ENCODE measurements at regions not wholly inside any gene's neighbourhood (a gene's known extent, or its start where the extent isn't known, plus 50 kb on each side); places are given as distances from the start of the nearest gene placed in this dataset.
"Not testable (repeated sequence)": the region's sequence is repeated elsewhere in the genome, so short reads cannot be mapped to it uniquely, and the experiment has no call there.

DNA sequence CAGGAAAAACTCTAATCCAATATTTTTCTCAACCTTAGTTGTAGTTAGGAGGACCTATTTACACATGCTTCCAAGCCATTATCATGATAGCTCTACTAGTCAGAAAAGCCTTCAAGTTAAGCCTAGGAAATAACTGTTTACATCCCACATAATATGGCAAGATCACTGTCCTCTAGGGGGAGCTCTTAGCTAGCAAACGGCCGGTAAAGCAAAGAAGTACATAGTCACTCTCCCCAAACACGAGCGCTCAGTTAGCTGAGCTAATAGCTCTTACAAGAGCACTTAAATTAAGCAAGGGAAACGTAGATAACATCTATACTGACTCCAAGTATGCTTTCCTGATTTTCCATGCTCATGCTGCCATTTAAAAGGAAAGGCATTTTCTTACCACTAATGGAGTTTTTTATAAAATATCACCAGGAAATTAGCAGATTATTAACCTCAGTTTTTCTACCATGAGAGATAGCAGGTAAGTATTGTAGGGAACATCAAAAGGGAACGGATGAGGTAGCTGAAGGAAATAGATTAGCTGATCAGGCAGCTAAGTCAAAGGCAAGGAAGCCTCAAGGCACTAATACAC lies 100.6 kb upstream of the PABPC3 start:
- DNase-seq (ENCODE audit: low spot score) = no peak

DNA sequence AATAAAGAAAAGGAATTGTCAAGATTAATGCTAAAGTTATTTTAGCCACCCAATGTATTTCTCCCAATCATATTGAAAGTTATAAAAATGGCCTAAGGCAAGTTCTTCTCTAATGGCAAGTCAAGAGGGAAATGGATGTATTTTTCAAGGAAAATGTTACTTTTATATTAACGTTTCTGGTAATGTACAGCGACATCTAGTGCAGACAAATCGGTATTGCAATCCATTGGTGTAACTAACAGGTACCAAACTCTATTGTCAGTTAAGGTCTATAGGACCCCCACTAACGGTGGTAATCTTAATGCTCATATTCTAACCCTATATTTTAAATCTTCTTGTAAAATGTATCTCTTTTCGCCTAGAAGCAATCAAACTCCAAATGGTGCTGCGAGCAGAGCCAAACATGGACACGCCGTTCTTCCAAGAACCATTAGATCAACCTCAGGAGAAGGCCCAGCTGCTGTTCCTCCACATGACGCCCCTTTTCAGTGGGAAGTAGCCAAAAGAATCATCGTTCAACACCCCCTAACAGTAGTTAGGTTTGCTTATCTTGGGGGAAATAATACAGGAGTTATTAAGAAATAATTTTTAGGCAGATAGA lies 98.5 kb upstream of the PABPC3 start:
- DNase-seq (ENCODE audit: low spot score) = no peak

DNA sequence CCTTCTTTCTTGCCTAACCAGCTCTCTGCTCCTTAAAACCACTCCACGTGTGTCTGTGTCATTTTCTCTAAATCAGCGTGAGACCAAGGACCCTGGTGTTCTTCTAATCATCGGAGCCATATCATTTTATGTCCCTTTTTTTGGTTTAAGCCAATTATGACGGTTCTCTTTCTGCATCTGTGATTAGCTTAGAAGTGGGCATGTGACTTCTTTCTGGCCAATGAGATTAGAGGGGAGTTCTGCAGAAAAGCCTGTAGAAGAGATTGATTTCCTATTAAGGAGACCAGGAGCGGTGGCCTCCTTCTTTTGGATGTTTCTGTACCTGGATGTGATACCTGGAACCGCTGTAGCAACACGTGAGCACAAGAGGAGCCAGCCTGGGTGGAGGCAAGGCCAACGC lies 97.5 kb upstream of the PABPC3 start:
- no peak for DNase-seq (ENCODE audit: low spot score)

DNA sequence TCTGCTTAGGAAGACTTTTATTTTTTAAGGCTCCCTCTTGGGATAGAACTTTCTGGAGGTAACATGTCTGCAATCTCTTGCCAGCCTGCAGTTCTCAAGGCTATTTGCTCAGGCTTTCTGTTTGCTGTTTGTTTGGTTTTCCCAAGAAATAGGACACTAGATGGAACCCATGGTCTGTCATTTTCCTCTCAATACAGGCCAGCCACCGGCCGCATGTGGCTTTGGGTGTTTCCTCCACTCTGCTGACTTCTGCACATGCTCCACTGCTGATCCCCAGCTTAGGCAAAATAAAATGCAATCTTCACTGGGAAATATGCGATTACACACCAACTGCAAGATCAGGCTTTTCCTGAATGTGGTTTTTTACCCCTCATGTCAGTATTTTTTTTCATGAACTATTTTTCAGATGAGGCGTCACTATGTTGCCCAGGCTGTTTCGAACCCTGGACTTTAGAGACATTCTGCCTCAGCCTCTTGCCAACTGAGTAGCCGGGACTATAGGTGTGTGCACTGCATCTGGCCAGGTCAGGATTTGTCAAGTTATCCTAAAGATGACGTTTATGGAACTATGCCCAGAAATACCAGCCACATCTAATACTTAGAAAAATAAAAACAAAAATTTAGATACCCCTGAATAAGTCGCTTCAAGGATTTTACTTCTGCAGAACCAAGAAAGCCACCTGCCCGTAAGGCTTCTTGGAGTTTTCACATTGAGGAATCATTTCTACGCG lies 94.3 kb upstream of the PABPC3 start:
- no peak for DNase-seq (ENCODE audit: low spot score)

DNA sequence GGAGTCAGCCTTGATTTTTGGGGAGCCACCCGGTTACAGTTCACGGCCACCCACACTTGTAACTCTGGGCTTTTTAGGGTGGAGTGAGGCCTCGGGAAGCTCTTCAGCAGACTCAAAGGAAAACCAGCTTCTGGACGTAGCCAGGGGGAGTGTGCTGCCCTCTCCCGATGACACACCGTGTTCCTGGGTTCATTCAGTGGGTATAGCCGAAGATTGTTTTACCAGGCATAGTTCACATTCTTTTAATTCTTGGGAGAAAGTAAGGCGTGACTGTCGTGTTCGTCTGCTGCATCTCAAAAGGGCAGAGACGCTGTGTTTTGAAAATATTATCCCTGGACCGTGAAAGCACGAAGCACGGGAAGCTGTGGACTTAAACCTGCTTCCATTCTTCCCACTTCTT lies 93.6 kb upstream of the PABPC3 start:
- not testable (repeated sequence) for DNase-seq (ENCODE audit: low spot score)

DNA sequence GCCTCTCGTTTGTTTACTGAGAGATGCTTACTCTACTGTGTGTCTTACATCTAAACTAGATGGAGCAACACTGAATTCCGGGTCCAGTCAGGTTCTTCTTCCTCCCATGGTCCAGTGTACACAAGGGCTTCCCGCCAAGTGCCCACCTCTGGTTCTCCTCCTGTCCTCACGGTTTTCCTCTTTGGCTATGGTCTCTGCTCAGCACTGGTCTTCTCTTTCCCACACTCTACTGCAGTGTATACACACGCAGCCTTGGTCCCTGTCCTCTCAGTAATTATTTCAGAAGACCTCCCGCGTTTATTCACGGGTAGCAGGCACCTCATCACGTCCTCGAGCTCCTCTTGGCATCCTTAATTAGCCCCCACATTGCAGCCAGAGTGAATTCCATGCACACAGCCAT lies 91.4 kb upstream of the PABPC3 start:
- DNase-seq (ENCODE audit: low spot score) = not testable (repeated sequence)

DNA sequence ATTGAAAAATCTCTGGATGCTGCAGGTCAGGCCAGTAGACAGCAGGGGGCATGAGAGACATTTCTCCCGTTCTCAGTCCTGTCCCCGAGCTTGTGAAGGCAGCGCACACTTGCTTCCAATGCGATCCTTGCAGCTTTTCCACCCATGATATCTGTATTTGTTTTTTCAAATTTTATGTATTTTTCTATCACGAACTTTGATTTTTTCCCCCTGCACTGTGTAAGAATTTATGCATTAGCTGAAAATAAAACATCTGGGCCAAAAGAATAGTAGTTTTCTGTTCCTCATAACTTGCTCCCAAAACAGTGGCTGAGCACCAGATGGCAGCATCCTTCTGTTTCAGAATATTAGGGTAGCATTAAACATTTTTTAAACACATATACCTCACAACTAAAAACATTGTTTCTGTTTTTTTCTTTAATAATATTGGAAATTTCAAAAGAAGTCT lies 90.9 kb upstream of the PABPC3 start:
- not testable (repeated sequence) for DNase-seq (ENCODE audit: low spot score)

DNA sequence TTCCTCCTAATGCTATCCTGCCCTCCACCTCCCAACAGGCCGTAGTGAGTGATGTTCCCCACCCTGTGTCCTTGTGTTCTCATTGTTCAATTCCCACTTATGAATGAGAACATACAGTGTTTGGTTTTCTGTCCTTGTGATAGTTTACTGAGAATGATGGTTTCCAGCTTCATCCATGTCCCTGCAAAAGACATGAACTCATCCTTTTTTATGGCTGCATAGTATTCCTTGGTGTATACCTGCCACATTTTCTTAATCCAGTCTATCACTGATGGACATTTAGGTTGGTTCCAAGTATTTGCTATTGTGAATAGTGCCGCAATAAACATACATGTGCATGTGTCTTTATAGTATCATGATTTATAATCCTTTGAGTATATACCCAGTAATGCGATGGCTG lies 88.5 kb upstream of the PABPC3 start:
- not testable (repeated sequence) for DNase-seq (ENCODE audit: low spot score)

DNA sequence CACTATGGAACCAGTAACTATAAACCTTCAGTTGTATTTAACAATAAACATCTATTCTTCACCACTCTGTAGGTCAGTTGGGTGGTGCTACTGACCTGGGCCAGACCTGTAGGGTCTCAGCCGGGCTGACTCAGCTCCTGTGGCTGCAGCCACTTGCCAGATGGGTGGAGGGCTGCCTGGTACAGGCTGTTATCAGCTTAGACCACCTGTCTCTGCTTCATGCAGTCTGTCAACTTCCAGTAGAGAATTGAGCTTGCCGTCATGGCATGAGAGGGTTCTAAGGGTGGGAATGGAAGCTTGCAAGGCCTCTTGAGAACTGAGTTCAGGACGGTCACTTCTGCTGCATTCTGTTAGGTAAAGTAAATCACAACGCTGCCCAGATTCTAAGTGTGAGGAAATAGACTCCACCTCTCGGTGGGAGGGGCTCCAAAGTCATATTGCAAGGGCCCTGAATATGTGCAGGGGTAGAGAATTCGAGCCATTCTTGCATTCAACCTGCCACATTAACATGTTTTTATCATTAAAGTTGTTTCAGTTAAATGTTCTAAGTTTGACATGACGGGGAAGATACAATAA lies 81.5 kb upstream of the PABPC3 start:
- DNase-seq (ENCODE audit: low spot score) = not testable (repeated sequence)

DNA sequence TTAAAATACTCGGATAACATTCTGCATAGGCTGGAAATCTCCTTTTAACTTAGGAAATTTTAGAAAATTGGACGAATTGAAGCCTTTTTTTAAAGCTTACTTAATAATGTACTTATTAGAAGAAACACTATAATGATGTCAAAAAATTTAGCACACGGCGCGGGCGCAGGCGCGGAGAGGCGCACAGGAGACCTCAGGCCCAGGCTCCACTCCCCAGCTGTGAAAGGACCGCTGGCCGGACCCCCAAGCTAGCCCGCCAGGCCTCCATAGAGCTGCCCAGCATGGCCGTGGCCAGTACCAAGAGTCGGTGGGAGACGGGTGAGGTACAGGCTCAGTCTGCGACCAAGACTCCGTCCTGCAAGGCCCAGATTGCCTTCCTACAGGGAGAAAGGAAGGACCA lies 78.8 kb upstream of the PABPC3 start:
- not testable (repeated sequence) for DNase-seq (ENCODE audit: low spot score)

DNA sequence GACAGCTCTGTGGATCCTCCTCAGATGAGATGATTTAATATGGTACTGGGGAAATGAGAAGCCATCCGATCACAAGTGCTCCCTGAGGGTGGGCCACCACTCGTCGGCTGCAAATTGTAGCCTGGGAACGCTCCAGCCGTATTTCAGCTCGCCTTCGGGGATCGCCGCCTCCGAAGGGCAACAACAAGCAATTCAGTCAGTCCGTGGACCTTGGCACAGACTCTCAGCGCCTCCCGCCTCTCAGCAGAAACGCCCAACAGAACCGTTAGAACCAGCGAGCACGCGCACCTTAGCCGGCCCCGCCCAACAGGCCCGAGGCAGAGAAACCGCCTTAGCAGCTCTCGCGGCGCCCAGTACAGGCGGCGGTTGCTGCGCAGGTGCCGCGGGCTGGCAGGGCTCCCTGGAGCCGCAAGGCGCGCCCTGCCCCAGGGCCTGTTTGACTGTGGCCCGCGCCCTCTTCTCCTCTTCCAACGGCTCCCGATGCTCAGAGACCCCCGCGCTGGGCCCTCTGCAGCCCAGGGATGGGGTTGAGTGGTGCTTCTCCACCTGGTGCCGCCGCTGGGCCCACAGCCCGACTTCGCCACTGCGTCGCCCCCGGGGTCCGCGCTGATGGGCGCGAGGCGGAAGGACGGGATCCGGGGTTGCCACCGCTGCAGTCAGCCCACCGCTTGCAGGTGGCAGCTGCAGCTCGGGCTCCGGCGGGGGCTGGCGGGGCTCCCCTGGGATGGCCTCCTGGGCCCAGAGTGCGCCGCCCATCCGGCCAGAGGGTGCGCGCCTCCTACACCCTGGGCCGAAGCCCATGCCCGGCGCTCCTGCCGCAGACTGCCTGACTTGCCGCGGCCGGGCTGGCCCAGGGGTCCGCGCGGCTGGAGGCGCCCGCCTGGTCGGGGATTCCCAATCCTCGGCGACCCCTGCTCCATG lies 77.9 kb upstream of the PABPC3 start:
- DNase-seq (ENCODE audit: low spot score) = peak; percentile 66

DNA sequence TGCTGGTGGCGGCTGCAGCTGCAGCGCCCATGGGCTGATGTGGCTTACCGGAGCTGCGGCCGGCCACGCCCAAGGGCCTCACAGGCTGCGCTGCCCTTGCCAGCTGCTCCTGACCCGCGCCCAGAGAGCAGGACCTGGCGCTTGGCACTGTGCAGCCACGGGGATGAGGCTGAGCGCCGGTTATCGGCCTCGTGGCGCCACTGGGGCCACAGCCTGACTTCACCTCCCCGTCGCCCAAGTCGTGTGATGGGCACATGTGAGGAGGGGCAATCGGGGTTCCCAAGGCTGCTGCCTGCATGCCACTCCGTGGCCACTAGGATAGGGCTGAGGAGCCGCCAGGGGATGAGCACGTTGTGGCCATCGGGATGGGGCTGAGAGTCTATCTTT lies 77.2 kb upstream of the PABPC3 start:
- peak; percentile 55 for DNase-seq (ENCODE audit: low spot score)

DNA sequence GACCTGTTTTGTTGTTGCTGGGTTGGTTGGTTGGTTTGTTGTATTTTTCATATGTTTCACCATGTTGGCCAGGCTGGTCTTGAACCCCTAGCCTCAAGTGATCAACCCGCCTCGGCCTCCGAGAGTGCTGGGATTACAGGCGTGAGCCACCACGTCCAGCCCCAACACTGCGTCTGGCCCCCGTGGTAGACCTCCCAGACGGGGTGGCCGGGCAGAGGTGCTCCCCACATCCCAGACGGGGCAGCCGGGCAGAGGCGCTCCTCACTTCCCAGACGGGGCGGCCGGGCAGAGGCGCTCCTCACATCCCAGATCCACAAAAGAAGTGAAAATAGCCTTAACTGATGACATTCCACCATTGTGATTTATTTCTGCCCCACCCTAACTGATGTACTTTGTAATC lies 76.2 kb upstream of the PABPC3 start:
- not testable (repeated sequence) for DNase-seq (ENCODE audit: low spot score)

DNA sequence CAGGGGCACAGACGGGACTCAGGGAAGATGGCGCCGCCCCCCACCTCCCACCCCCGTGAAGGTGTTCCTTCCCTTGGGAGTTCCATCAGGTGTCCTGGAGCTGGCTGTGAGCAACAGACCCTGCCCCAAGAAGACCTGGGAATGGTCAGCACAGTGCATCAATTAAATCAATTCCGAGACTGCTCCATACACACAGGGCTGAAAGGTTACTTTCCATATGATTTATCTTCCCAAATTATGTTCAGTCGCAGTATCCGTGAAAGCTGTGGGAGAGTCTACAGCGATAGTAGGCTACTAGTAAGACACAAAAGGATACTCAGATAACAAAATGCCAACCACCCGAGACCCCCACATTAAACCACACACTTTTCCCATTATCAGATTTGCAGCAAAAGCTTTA lies 71.8 kb upstream of the PABPC3 start:
- no peak for DNase-seq (ENCODE audit: low spot score)

DNA sequence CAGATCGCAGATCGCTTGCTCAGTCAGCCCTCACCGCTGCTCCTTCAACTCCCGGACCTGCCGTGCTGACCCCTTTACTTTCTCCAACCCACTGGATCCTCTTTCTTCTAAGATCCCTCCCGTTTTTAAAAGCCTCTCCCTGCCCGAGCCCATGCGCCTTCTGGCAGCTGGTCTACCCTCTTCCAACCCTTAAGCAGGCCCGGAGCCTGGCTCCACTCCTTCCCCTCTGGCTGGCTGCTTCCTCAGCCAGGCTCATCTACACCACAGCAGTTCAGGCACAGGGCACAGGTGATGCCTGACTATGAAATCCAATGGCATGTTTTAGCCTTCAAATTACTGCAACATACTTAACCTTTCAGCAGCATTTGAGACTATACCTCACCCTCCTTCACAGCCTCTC lies 63.8 kb upstream of the PABPC3 start:
- no peak for DNase-seq (ENCODE audit: low spot score)

DNA sequence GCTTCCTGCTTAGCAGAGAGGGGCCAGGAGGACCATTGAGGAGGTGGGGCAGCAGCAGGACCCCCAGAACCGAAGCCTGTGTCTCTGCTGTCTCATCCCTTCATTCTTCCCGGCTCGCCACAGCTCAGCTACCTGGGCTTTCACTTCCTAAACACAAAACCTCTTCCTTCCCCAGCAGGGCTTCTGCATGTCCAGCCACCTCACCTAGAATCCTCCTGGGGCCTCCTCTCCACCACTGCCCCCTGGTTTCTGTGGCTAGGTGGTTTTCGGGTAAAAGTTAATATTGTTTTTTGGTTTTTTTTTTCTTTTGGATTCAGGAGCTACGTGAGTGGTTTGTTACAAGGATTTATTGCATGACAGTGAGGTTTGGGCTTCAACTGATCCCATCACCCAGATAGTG lies 61.8 kb upstream of the PABPC3 start:
- DNase-seq (ENCODE audit: low spot score) = no peak

DNA sequence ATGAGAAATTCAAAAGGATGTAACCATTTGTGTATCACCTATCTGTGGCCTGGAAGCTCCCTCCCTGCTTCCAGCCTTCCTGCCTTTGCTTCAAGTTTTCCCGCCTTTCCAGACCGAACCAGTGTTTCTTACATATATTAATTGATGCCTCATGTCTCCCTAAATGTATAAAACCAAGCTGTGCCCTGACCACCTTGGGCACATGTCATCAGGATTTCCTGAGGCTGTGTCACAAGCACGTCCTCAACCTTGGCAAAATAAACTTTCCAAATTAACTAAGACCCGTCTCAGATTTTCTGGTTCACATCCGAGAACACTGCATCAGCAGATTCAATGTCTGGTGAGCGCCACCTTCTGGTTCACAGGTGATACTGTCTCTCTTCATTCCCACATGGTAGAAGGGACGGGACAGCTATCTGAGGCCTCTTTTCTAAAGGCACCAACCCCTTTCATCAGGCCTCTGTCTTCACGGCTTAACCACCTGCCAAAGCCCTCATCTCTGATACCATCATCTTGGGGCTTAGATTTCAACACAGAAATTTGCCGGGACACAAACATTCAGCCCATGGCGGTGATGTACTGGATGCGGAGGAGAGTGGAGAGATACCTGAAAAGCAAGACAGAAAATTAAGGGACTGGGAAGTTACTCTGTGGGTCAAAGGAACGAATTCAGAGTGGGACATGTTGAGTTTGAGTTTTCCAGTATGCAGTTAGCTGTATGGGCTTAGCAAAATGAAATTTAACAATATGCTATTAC lies 58.7 kb upstream of the PABPC3 start:
- DNase-seq (ENCODE audit: low spot score) = peak; percentile 56

DNA sequence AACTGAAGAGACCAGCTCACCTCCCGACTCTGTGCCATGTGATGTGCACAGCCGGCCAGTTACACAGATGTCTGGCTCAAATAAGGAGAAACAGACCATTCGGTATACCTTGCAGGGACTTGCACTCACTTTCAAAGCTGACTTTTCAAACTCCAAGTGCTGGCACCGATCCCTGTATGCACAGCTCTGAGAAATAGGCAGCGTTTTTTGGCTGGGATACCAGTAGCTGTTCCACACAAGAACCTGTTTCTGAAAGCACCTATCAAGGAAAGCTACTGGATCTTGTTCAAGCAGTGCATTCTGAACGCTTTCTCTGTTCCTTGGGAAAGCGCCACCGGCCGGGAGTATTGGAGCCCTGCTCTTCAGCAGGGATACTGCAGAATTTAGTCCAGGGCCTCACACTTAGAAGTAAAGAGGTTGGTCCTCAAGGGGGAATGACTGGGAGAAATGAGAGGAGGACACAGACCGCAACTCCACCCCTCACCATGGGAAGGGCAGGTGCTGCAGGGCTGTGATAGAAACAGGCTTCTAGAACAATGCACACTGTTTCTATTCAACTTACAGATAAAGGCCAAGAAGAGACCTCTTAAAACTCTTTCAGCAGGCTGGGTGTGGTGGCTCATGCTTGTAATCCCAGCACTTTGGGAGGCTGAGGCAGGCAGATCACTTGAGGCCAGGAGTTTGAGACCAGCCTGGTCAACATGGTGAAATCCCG lies 53.6 kb upstream of the PABPC3 start:
- no peak for DNase-seq (ENCODE audit: low spot score)

DNA sequence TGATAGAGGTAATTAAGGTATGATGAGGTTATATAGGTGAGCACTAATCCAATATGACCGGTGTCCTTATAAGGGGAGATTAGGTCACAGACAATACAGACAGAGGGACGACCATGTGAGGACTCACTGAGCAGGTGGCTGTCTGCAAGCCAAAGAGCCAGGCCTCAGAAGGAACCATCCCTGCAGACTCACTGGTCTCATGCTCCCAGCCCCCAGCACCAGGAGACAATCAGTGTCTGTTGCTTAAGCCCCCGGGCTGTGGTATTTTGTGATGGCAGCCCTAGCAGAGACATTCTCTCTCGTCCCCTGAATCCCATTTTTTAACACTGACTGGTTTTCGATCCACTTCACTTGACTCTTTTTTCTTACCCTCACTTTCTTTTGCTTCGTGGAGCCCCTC lies 51.9 kb upstream of the PABPC3 start:
- DNase-seq (ENCODE audit: low spot score) = no peak

Measured in ecto neural progenitor cell (in vitro differentiated cells).